H9 (cell line): ENCODE measurements at regions not wholly inside any gene's neighbourhood (a gene's known extent, or its start where the extent isn't known, plus 50 kb on each side); places are given as distances from the start of the nearest gene placed in this dataset.

Source experiments
- DNase-seq: peaks from one replicate; pipeline ENCODE4 v3.0.0-alpha.2; 2017
- H2AFZ ChIP-seq: one replicate; pipeline ENCODE4 v1.6.1; 2013; ENCODE audit warnings: mild to moderate bottlenecking, low read length, control low read depth, moderate library complexity
- H2AK5ac ChIP-seq: 2 replicates; pipeline ENCODE4 v1.6.1; 2013; ENCODE audit warnings: low read length, control low read depth, mixed read lengths; ENCODE audit not compliant: insufficient read length
- H2BK120ac ChIP-seq: one replicate; pipeline ENCODE4 v1.6.1; 2013; ENCODE audit warnings: low read depth, mild to moderate bottlenecking, low read length, control low read depth, inconsistent platforms; ENCODE audit not compliant: poor library complexity, severe bottlenecking
- H2BK12ac ChIP-seq: 2 replicates; pipeline ENCODE4 v1.6.1; 2013; ENCODE audit warnings: low read length, control low read depth, mixed read lengths, low read depth; ENCODE audit not compliant: insufficient read length
- H2BK15ac ChIP-seq: 2 replicates; pipeline ENCODE4 v1.6.1; 2013; ENCODE audit warnings: low read depth, low read length, control low read depth
- H2BK20ac ChIP-seq: one replicate; pipeline ENCODE4 v1.6.1; 2013; ENCODE audit warnings: low read depth, mild to moderate bottlenecking, low read length, control low read depth, inconsistent platforms; ENCODE audit not compliant: poor library complexity, severe bottlenecking
- H2BK5ac ChIP-seq: 2 replicates; pipeline ENCODE4 v1.6.1; 2013; ENCODE audit warnings: low read length, control low read depth, mixed read lengths; ENCODE audit not compliant: insufficient read length
- H3K14ac ChIP-seq: 2 replicates; pipeline ENCODE4 v1.6.1; 2013; ENCODE audit warnings: low read length, control low read depth; ENCODE audit not compliant: insufficient read depth
- H3K18ac ChIP-seq: 2 replicates; pipeline ENCODE4 v1.6.1; 2013; ENCODE audit warnings: low read depth, mild to moderate bottlenecking, mixed read lengths, low read length, control low read depth; ENCODE audit not compliant: insufficient read length
- H3K23ac ChIP-seq: 2 replicates; pipeline ENCODE4 v1.6.1; 2013; ENCODE audit warnings: low read length, control low read depth, mixed read lengths, low read depth; ENCODE audit not compliant: insufficient read length
- H3K23me2 ChIP-seq: 2 replicates; pipeline ENCODE4 v1.6.1; 2013; ENCODE audit warnings: low read depth, mild to moderate bottlenecking, mixed read lengths, low read length, control low read depth; ENCODE audit not compliant: insufficient read length, poor library complexity, severe bottlenecking
- H3K27ac ChIP-seq: 2 replicates; pipeline ENCODE4 v1.5.1; 2013; ENCODE audit warnings: low read length, control low read depth, mixed read lengths, low read depth; ENCODE audit not compliant: insufficient read length
- H3K27me3 ChIP-seq: 2 replicates; pipeline ENCODE4 v1.6.1; 2013; ENCODE audit warnings: low read length, control low read depth, inconsistent platforms; ENCODE audit not compliant: insufficient read depth
- H3K4ac ChIP-seq: 2 replicates; pipeline ENCODE4 v1.6.1; 2013; ENCODE audit warnings: low read depth, mild to moderate bottlenecking, control low read depth, inconsistent platforms, low read length, moderate library complexity
- H3K4me1 ChIP-seq: 2 replicates; pipeline ENCODE4 v1.6.1; 2013; ENCODE audit warnings: low read length, control low read depth, inconsistent platforms; ENCODE audit not compliant: insufficient read depth
- H3K4me2 ChIP-seq: 2 replicates; pipeline ENCODE4 v1.6.1; 2013; ENCODE audit warnings: low read length, control low read depth, mixed read lengths; ENCODE audit not compliant: insufficient read length, insufficient read depth
- H3K56ac ChIP-seq: 2 replicates; pipeline ENCODE4 v1.6.1; 2013; ENCODE audit warnings: low read depth, mild to moderate bottlenecking, mixed read lengths, low read length, control low read depth; ENCODE audit not compliant: insufficient read length
- H3K79me1 ChIP-seq: 2 replicates; pipeline ENCODE4 v1.6.1; 2013; ENCODE audit warnings: low read depth, mild to moderate bottlenecking, moderate library complexity, low read length, control low read depth, inconsistent platforms; ENCODE audit not compliant: insufficient read depth, poor library complexity, severe bottlenecking
- H3K79me2 ChIP-seq: 2 replicates; pipeline ENCODE4 v1.6.1; 2013; ENCODE audit warnings: low read length, control low read depth, inconsistent platforms; ENCODE audit not compliant: insufficient read depth
- H3K9ac ChIP-seq: 2 replicates; pipeline ENCODE4 v1.6.1; 2013; ENCODE audit warnings: low read length, control low read depth, mixed read lengths; ENCODE audit not compliant: insufficient read length; ENCODE audit errors: extremely low read depth
- H3K9me3 ChIP-seq: one replicate; pipeline ENCODE4 v1.6.1; 2013; ENCODE audit warnings: low read depth, low read length, inconsistent platforms; ENCODE audit not compliant: control insufficient read depth
- H3T11ph ChIP-seq: one replicate; pipeline ENCODE4 v1.6.1; 2013; ENCODE audit warnings: mild to moderate bottlenecking, low read length, control low read depth, inconsistent platforms
- H4K20me1 ChIP-seq: one replicate; pipeline ENCODE4 v1.6.1; 2013; ENCODE audit not compliant: control insufficient read depth, insufficient read length, insufficient read depth
- H4K5ac ChIP-seq: 2 replicates; pipeline ENCODE4 v1.6.1; 2013; ENCODE audit warnings: low read depth, mild to moderate bottlenecking, mixed read lengths, low read length, control low read depth; ENCODE audit not compliant: insufficient read length
- H4K8ac ChIP-seq: replicated peaks from 2 replicates; pipeline ENCODE4 v1.6.1; 2013; ENCODE audit warnings: low read length, control low read depth, mixed read lengths, low read depth; ENCODE audit not compliant: insufficient read length
- H4K91ac ChIP-seq: 2 replicates; pipeline ENCODE4 v1.6.1; 2013; ENCODE audit warnings: low read depth, mild to moderate bottlenecking, moderate library complexity, mixed read lengths, low read length, control low read depth; ENCODE audit not compliant: insufficient read length
- H3K27ac Mint-ChIP-seq, 3 experiments: 2 replicates in 2 of 3; 3 replicates in 1 of 3; pipeline ENCODE4 v1.8.0; 2020 to 2021; ENCODE audit warnings: mixed read lengths in 3 of 3, mild to moderate bottlenecking in 1 of 3, moderate library complexity in 1 of 3
- H3K27me3 Mint-ChIP-seq: 2 replicates; pipeline ENCODE4 v1.8.0; 2021; ENCODE audit warnings: low read depth, mild to moderate bottlenecking, moderate library complexity, mixed read lengths
- H3K36me3 Mint-ChIP-seq, 3 experiments: 2 replicates in 2 of 3; 3 replicates in 1 of 3; pipeline ENCODE4 v1.8.0; 2020 to 2021; ENCODE audit warnings: low read depth in 3 of 3, mixed read lengths in 3 of 3; ENCODE audit not compliant: insufficient read depth in 1 of 3
- H3K4me1 Mint-ChIP-seq, 2 experiments: 2 replicates each; pipeline ENCODE4 v1.8.0; 2020; ENCODE audit warnings: mixed read lengths in 2 of 2
- H3K4me3 Mint-ChIP-seq, 2 experiments: 2 replicates in 1 of 2; 3 replicates in 1 of 2; pipeline ENCODE4 v1.8.0; 2020 to 2021; ENCODE audit warnings: mild to moderate bottlenecking in 2 of 2, mixed read lengths in 2 of 2, moderate library complexity in 1 of 2
- H3K9me3 Mint-ChIP-seq, 2 experiments: 2 replicates in 1 of 2; 3 replicates in 1 of 2; pipeline ENCODE4 v1.8.0; 2020; ENCODE audit warnings: mild to moderate bottlenecking in 2 of 2, mixed read lengths in 2 of 2, moderate library complexity in 1 of 2
- WGBS: extraction: QIAGEN DNeasy Blood & Tissue Kit; methylation state at CpG from one replicate; pipeline ENCODE4 v1.1.7; 2013; ENCODE audit warnings: missing lambda C conversion rate, low lambda C conversion rate, mixed read lengths; ENCODE audit not compliant: insufficient read length; ENCODE audit errors: extremely low coverage; 5-methylcytosine and 5-hydroxymethylcytosine counted together
- TF ChIP-seq, protein P1 (sequence below): fragments of 200-600 bp; sonication (generic); conservative IDR thresholded peaks from 3 replicates; pipeline ENCODE4 v1.8.0; 2021; ENCODE audit warnings: antibody characterized with exemption, mild to moderate bottlenecking

DNA sequence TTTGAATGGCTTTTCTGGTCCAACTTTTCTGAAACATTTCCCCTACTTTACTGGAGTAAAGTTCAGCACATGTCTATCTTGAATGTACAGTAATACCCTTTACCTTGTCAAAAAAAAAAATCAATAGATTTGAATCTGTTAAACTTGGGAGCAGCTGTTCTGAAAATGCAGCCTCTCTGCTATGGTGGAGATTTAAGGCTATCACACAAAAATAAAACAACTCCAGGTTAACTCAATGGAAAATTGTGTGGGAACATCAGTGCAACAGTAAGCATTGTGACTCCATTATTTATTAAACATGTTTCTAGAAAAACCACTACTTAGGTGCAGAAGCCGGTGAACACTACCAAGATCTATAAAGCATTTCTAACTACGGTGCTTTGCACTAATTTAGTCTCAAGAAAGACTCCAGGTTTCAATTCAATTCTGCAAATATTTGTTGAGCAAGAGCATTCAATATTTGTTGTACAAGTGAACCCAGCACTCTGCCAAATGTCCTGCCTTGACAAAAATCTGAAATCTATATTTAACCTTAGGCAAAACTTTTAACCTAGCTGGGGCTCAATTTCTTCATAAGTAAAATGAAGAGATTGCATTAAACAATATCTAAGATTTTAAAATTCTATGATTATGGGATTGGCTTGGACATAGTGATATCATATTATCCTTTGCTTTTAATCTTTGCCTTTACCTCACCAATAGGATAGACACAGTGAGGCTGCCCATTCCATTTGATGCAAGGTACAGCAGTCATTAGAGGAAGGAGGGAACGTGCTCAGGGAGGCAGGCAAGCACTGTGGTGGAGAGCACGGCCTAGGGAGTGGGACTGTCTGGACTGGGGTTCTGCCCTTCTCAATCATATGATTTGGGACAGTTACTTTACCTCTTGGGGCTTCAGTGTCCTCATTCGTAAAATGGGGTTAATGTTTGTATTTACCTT, 155.2 kb downstream of the KITLG start:
- H3K14ac ChIP-seq: no peak overlapping the region
- H2BK20ac ChIP-seq: no peak overlapping the region
- no peaks in the 10 kb centered on the region for H3K9me3 ChIP-seq
- no peak overlapping the region for H2BK15ac ChIP-seq
- H4K20me1 ChIP-seq: no peaks in the 10 kb centered on the region
- no peak overlapping the region for H3K18ac ChIP-seq
- no peak overlapping the region for H2BK120ac ChIP-seq
- no peak for DNase-seq
- H2AFZ ChIP-seq: no peak overlapping the region
- WGBS: no CpG with 5 or more reads among the region's 5 CpGs
- no peaks in the 10 kb centered on the region for H3K4me1 Mint-ChIP-seq
- H3K9me3 Mint-ChIP-seq: peaks cover 4 to 7% of the 10 kb centered on the region in 2 experiments; a peak in 4 of 5 replicates
- no peaks in the 10 kb centered on the region for H3K79me1 ChIP-seq
- no peaks in the 10 kb centered on the region for H3K27me3 ChIP-seq
- TF ChIP-seq, protein P1, sequence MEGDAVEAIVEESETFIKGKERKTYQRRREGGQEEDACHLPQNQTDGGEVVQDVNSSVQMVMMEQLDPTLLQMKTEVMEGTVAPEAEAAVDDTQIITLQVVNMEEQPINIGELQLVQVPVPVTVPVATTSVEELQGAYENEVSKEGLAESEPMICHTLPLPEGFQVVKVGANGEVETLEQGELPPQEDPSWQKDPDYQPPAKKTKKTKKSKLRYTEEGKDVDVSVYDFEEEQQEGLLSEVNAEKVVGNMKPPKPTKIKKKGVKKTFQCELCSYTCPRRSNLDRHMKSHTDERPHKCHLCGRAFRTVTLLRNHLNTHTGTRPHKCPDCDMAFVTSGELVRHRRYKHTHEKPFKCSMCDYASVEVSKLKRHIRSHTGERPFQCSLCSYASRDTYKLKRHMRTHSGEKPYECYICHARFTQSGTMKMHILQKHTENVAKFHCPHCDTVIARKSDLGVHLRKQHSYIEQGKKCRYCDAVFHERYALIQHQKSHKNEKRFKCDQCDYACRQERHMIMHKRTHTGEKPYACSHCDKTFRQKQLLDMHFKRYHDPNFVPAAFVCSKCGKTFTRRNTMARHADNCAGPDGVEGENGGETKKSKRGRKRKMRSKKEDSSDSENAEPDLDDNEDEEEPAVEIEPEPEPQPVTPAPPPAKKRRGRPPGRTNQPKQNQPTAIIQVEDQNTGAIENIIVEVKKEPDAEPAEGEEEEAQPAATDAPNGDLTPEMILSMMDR: no peak
- H4K91ac ChIP-seq: no peak overlapping the region
- H3K23ac ChIP-seq: no peak overlapping the region
- H3K79me2 ChIP-seq: no peaks in the 10 kb centered on the region
- no peak overlapping the region for H3K4me3 Mint-ChIP-seq
- no peak overlapping the region for H4K5ac ChIP-seq
- no peak overlapping the region for H4K8ac ChIP-seq
- H2BK5ac ChIP-seq: no peak overlapping the region
- no peak overlapping the region for H3K9ac ChIP-seq
- H2AK5ac ChIP-seq: no peak overlapping the region
- H3K27ac Mint-ChIP-seq: no peak overlapping the region
- H3K56ac ChIP-seq: no peak overlapping the region
- H3K4ac ChIP-seq: no peak overlapping the region
- H3K4me1 ChIP-seq: no peaks in the 10 kb centered on the region
- H3K36me3 Mint-ChIP-seq: peaks cover 0 to 5% (median 2%) of the 10 kb centered on the region in 3 experiments; a peak in 4 of 7 replicates
- H3K4me2 ChIP-seq: no peak overlapping the region
- H3T11ph ChIP-seq: no peak overlapping the region
- H3K27me3 Mint-ChIP-seq: no peaks in the 10 kb centered on the region
- H2BK12ac ChIP-seq: no peak overlapping the region
- H3K23me2 ChIP-seq: no peaks in the 10 kb centered on the region
- H3K27ac ChIP-seq: no peak overlapping the region
